GM23338 (cell line): ENCODE measurements at regions not wholly inside any gene's neighbourhood (a gene's known extent, or its start where the extent isn't known, plus 50 kb on each side); places are given as distances from the start of the nearest gene placed in this dataset.

ENCODE experiments used
- ETS1 ChIP-seq: IDR thresholded peaks from 2 replicates; pipeline ENCODE4 v1.6.1; 2016; ENCODE audit warnings: antibody characterized with exemption
- EZH2 ChIP-seq: fragments of 200-600 bp; sonication (generic); IDR thresholded peaks from one replicate; pipeline ENCODE4 v1.8.0; 2017; ENCODE audit warnings: antibody characterized with exemption, mild to moderate bottlenecking, low read depth; ENCODE audit not compliant: unreplicated experiment
- EZH2phosphoT487 ChIP-seq: fragments of 200-600 bp; sonication (generic); IDR thresholded peaks from one replicate; pipeline ENCODE4 v1.8.1; 2018; ENCODE audit warnings: antibody characterized with exemption; ENCODE audit not compliant: unreplicated experiment
- POLR2AphosphoS5 ChIP-seq: IDR thresholded peaks from 2 replicates; pipeline ENCODE4 v1.6.1; 2016; ENCODE audit warnings: antibody characterized with exemption, low read depth
- ZNF114 ChIP-seq: fragments of 250-450 bp; sonication (Bioruptor Pico); IDR thresholded peaks from 2 replicates; pipeline ENCODE4 v1.5.0; 2020; ENCODE audit warnings: mild to moderate bottlenecking, moderate library complexity
- ZNF331 ChIP-seq: fragments of 250-450 bp; sonication (Bioruptor Pico); IDR thresholded peaks from 2 replicates; pipeline ENCODE4 v1.5.0; 2020; ENCODE audit warnings: low read depth, mild to moderate bottlenecking, moderate library complexity
- TF ChIP-seq, protein P1 (sequence below), 2 experiments: fragments of 200-600 bp in 1 of 2; sonication (generic) in 1 of 2; conservative IDR thresholded peaks; 2 replicates each; pipeline versions ENCODE4 v1.5.1 to v1.6.1; 2016 to 2017; ENCODE audit warnings: antibody characterized with exemption in 2 of 2, low read depth in 2 of 2, mild to moderate bottlenecking in 2 of 2, moderate library complexity in 1 of 2
- TF ChIP-seq, protein P2 (sequence below): IDR thresholded peaks from one replicate; pipeline ENCODE4 v1.6.1; 2018; ENCODE audit warnings: antibody characterized with exemption; ENCODE audit not compliant: unreplicated experiment

- TF ChIP-seq, protein P1, sequence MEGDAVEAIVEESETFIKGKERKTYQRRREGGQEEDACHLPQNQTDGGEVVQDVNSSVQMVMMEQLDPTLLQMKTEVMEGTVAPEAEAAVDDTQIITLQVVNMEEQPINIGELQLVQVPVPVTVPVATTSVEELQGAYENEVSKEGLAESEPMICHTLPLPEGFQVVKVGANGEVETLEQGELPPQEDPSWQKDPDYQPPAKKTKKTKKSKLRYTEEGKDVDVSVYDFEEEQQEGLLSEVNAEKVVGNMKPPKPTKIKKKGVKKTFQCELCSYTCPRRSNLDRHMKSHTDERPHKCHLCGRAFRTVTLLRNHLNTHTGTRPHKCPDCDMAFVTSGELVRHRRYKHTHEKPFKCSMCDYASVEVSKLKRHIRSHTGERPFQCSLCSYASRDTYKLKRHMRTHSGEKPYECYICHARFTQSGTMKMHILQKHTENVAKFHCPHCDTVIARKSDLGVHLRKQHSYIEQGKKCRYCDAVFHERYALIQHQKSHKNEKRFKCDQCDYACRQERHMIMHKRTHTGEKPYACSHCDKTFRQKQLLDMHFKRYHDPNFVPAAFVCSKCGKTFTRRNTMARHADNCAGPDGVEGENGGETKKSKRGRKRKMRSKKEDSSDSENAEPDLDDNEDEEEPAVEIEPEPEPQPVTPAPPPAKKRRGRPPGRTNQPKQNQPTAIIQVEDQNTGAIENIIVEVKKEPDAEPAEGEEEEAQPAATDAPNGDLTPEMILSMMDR (conservative IDR thresholded peaks at IDR 0.05; ENCODE audit: low read depth in 2 of 2), result no peak
- TF ChIP-seq EZH2phosphoT487 (no peak), EZH2 (no peak), ZNF114 (no peak), POLR2AphosphoS5 (no peak), ETS1 (no peak), ZNF331 (CRISPR knock-in tag) (no peak)
- TF ChIP-seq, protein P2, sequence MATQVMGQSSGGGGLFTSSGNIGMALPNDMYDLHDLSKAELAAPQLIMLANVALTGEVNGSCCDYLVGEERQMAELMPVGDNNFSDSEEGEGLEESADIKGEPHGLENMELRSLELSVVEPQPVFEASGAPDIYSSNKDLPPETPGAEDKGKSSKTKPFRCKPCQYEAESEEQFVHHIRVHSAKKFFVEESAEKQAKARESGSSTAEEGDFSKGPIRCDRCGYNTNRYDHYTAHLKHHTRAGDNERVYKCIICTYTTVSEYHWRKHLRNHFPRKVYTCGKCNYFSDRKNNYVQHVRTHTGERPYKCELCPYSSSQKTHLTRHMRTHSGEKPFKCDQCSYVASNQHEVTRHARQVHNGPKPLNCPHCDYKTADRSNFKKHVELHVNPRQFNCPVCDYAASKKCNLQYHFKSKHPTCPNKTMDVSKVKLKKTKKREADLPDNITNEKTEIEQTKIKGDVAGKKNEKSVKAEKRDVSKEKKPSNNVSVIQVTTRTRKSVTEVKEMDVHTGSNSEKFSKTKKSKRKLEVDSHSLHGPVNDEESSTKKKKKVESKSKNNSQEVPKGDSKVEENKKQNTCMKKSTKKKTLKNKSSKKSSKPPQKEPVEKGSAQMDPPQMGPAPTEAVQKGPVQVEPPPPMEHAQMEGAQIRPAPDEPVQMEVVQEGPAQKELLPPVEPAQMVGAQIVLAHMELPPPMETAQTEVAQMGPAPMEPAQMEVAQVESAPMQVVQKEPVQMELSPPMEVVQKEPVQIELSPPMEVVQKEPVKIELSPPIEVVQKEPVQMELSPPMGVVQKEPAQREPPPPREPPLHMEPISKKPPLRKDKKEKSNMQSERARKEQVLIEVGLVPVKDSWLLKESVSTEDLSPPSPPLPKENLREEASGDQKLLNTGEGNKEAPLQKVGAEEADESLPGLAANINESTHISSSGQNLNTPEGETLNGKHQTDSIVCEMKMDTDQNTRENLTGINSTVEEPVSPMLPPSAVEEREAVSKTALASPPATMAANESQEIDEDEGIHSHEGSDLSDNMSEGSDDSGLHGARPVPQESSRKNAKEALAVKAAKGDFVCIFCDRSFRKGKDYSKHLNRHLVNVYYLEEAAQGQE, result no peak
Measured at GRCh38 chr7:91600112-91600511, 280.4 kb downstream of the MTERF1 start.
